ENCODE measurements at regions not wholly inside any gene's neighbourhood (a gene's known extent, or its start where the extent isn't known, plus 50 kb on each side); places are given as distances from the start of the nearest gene placed in this dataset.

DNA sequence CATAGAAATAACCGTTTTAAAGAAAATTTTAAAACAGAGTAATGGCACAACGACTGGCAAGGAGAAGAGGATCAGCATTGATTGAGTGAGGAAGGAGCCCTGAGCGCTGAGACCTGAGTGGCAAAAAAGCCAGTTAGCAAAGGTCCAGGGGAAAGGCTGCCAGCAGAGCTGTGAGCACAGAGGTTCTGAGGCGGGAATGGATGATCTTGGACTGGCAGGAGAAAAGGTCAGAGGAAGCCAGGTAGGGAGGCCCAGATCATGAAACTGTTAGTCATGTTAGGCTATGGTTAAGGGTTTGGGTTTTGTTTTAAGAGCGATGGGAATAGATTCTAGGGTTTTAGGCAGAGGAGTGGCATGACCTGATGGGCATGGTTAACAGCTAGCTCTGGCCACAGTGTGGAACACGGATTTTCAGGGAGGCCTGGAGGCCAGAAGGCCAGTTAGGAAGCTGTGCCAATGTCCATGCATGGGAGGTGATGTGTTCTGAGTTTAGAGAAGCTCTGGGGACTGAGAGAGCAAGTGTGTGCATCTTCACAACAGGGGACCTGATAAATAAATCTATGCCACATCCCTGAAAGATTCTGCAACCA lies 57.7 kb upstream of the GALNT10 start:
- no peak overlapping the region for H3K18ac ChIP-seq (ENCODE audit: extremely low read depth, low read length)
- no peak overlapping the region for H3K4ac ChIP-seq (replicated peaks; ENCODE audit: insufficient read length, low read depth, low read length)
- H3K4me2 ChIP-seq (ENCODE audit: insufficient read depth in 1 of 2, low read depth in 2 of 2, low read length in 2 of 2): no peak overlapping the region
- no peak overlapping the region for H3K14ac ChIP-seq (ENCODE audit: insufficient read length)
- H3K23ac ChIP-seq (ENCODE audit: insufficient read length): no peak overlapping the region
- no peak overlapping the region for H3K56ac ChIP-seq (replicated peaks; ENCODE audit: insufficient read length, low read depth, low read length)
- DNase-seq (ENCODE audit: low read depth in 1 of 2, low spot score in 2 of 2) (no peak), FAIRE-seq (no peak)
- H3K27me3 ChIP-seq (replicated peaks in 1 of 4; ENCODE audit: control insufficient read depth in 3 of 4, extremely low read depth in 1 of 4, insufficient read depth in 3 of 4, low read length in 3 of 4): no peaks in the 10 kb centered on the region
- H2AK5ac ChIP-seq (ENCODE audit: low read depth, low read length): no peak overlapping the region
- no peak overlapping the region for H2BK5ac ChIP-seq (ENCODE audit: low read depth, low read length)
- no peak overlapping the region for H2AFZ ChIP-seq (ENCODE audit: low read length)
- H2BK15ac ChIP-seq (ENCODE audit: low read length): no peak overlapping the region
- no peaks in the 10 kb centered on the region for H3K23me2 ChIP-seq (ENCODE audit: low read depth, low read length)
- POLR2A ChIA-PET (ENCODE audit: partially characterized antibody): no interaction called here
- no peaks in the 10 kb centered on the region for H3K36me3 ChIP-seq (ENCODE audit: control insufficient read depth in 2 of 4, insufficient read depth in 4 of 4, low read length in 3 of 4)
- no peak overlapping the region for H3K9ac ChIP-seq (replicated peaks in 1 of 4; ENCODE audit: extremely low read depth in 1 of 4, low read depth in 3 of 4, low read length in 3 of 4)
- H3K79me1 ChIP-seq (ENCODE audit: low read depth, low read length): no peaks in the 10 kb centered on the region
- no peak overlapping the region for H3K27ac ChIP-seq (ENCODE audit: low read depth, low read length)
- no peak overlapping the region for H4K5ac ChIP-seq (ENCODE audit: insufficient read length, low read depth, low read length)
- no peaks in the 10 kb centered on the region for H3K9me3 ChIP-seq (ENCODE audit: insufficient read depth in 2 of 2, low read depth in 1 of 2, low read length in 1 of 2)
- no peaks in the 10 kb centered on the region for H4K20me1 ChIP-seq (replicated peaks in 1 of 2; ENCODE audit: control insufficient read depth in 1 of 2, insufficient read depth in 2 of 2, low read length in 2 of 2)
- H3K79me2 ChIP-seq (ENCODE audit: control insufficient read depth in 1 of 2, insufficient read depth in 2 of 2, low read length in 2 of 2): no peaks in the 10 kb centered on the region
- H4K91ac ChIP-seq (replicated peaks; ENCODE audit: insufficient read length, low read length): no peak overlapping the region
- no peak overlapping the region for H3K4me3 ChIP-seq (ENCODE audit: extremely low read depth in 1 of 4, insufficient read depth in 2 of 4, low read depth in 3 of 4, low read length in 4 of 4)
- H2BK120ac ChIP-seq (replicated peaks; ENCODE audit: low read depth, low read length): no peak overlapping the region
- H2BK20ac ChIP-seq (ENCODE audit: low read length): no peak overlapping the region
- peaks cover 0 to 3% (median 0%) of the 10 kb centered on the region in 4 experiments; a peak in 1 of 7 replicates for H3K4me1 ChIP-seq (replicated peaks in 1 of 4; ENCODE audit: control insufficient read depth in 3 of 4, insufficient read depth in 4 of 4, low read length in 3 of 4)
- H4K8ac ChIP-seq (ENCODE audit: extremely low read depth, insufficient read depth, low read length): no peak overlapping the region
- CTCF ChIA-PET (ENCODE audit: partially characterized antibody): interaction anchor here (0.7 to 4.6 kb wide), 3 partner anchors 10 to 158 kb away, joined by 3 to 26 read pairs (median 3); no protein-coding TSS in a partner anchor
- WGBS, 2 experiments (ENCODE audit: extremely low coverage in 1 of 2, insufficient coverage in 1 of 2, insufficient read length in 1 of 2, insufficient replicate concordance in 2 of 2, low coverage in 1 of 2, low lambda C conversion rate in 2 of 2, missing lambda C conversion rate in 1 of 2): 92% methylated on average over 6 of the region's 6 CpGs; no CpG with 5 or more reads in 1 of the 2 experiments
- H2BK12ac ChIP-seq (ENCODE audit: low read depth, low read length): no peak overlapping the region
- TF ChIP-seq BACH1 (IDR thresholded peaks at IDR 0.05; ENCODE audit: low read length) (no peak), KDM5A (IDR thresholded peaks at IDR 0.05; ENCODE audit: low read length) (no peak), BCL11A (IDR thresholded peaks at IDR 0.05; ENCODE audit: low read depth in 2 of 2, low read length in 2 of 2) (no peak), SP2 (IDR thresholded peaks at IDR 0.05; ENCODE audit: low read length) (no peak), KDM4A (IDR thresholded peaks at IDR 0.05; ENCODE audit: low read depth, low read length, severe bottlenecking) (no peak), ASH2L (IDR thresholded peaks at IDR 0.05; ENCODE audit: low read length) (no peak), POLR2AphosphoS5 (IDR thresholded peaks at IDR 0.05; ENCODE audit: low read depth, low read length) (no peak), GTF2F1 (IDR thresholded peaks at IDR 0.05; ENCODE audit: borderline replicate concordance, low read depth, low read length) (no peak), SP4 (IDR thresholded peaks at IDR 0.05; ENCODE audit: low read length) (no peak)
